ENCODE measurements at regions not wholly inside any gene's neighbourhood (a gene's known extent, or its start where the extent isn't known, plus 50 kb on each side); places are given as distances from the start of the nearest gene placed in this dataset.

DNA sequence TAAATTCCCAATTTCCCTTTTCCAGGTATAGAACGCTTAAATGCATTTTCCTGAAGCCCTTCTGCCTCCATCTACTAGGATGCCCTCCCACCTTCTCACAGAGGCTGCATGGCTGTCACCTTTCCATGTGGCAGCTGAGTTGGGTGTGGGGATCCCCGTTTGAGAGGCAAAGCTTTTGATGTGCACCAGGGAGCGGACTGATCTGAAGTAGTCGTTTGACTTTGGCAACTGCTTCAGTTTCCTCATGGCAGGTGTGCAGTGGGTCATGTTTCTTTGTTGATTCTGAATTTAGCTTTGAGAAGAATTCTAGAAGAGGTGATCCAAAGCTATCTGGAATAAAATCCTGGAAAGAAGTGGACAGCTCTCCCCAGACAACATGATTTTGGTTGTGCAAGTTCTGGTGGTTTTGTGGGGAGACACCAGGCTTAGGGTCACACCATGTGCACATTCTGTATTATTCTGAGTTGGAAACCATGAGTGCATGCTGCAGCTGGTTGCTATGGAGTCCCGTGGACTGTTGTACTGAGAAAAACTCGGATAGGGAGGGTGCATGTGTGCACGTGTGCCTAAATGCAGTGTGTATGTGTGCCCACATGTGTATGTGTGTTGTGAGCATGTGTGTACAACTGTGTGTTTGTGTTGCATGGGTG is 63.5 kb downstream of the GADD45G start:
- intact Hi-C loops (cut with DNase I, micrococcal nuclease), result no loop called here
- Histone ChIP-seq H3K36me3 (ENCODE audit: low read depth) (no peaks in the 10 kb centered on the region), H3K9me3 (no peaks in the 10 kb centered on the region), H3K4me3 (no peak overlapping the region), H3K4me1 (ENCODE audit: low read depth) (peaks cover 56% of the 10 kb centered on the region)
- DNase-seq, result no peak
- peak; percentile 31 for ATAC-seq
- TF ChIP-seq, protein P1, sequence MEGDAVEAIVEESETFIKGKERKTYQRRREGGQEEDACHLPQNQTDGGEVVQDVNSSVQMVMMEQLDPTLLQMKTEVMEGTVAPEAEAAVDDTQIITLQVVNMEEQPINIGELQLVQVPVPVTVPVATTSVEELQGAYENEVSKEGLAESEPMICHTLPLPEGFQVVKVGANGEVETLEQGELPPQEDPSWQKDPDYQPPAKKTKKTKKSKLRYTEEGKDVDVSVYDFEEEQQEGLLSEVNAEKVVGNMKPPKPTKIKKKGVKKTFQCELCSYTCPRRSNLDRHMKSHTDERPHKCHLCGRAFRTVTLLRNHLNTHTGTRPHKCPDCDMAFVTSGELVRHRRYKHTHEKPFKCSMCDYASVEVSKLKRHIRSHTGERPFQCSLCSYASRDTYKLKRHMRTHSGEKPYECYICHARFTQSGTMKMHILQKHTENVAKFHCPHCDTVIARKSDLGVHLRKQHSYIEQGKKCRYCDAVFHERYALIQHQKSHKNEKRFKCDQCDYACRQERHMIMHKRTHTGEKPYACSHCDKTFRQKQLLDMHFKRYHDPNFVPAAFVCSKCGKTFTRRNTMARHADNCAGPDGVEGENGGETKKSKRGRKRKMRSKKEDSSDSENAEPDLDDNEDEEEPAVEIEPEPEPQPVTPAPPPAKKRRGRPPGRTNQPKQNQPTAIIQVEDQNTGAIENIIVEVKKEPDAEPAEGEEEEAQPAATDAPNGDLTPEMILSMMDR (IDR thresholded peaks at IDR 0.05), result no peak

DNA sequence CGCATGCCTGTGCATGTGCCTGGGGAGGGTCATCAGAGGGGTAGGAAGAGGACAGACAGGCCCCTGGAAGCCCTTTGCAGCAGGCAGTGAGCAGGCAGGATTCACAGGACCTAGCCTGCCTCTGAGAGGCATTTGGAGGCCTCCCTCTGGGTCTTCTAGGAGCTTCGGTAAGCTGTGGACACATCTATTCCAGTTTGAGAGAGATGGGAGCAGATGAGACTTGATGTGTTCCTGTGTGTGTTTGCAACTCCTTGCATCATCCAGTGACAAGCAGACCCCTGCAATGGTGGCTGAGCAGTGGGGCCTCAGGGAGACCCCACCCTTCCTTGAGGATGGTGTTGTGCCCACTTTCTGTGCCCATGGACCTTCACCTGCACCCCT is 64.0 kb downstream of the GADD45G start:
- Histone ChIP-seq H3K4me3 (no peak overlapping the region), H3K36me3 (ENCODE audit: low read depth) (no peaks in the 10 kb centered on the region), H3K9me3 (no peaks in the 10 kb centered on the region), H3K4me1 (ENCODE audit: low read depth) (peaks cover 50% of the 10 kb centered on the region)
- ATAC-seq, result no peak
- intact Hi-C loops (cut with DNase I, micrococcal nuclease), result no loop called here
- no peak for DNase-seq
- TF ChIP-seq, protein P1 (IDR thresholded peaks at IDR 0.05), result no peak

DNA sequence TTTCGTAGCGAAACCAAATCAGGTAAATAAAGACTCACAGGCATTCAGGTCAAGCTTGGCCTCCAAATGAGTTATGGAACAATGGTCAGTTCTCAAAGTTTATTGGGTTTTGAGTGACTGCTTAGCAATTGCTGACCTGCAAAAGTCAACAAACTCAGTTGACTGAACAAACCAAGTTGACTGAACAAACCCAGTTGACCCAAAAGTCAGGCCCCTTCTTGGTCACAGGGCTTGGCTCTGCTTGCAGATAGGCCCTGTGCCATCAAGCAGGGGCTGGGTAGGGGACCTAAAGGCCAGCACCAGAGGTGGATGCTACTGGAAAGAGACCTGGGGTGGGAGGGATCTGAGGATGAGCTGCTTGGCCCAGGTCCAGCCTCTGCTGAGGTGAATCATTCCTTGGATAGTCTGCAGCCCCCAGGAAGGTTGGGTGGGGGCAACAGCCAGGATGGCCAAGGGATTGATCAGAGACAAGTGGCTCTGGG is 64.6 kb downstream of the GADD45G start:
- ATAC-seq (no peak), DNase-seq (peak in 1 of 3 donors; percentile 50)
- H3K4me1 ChIP-seq (ENCODE audit: low read depth), result peaks cover 45% of the 10 kb centered on the region
- intact Hi-C loops (cut with DNase I, micrococcal nuclease), result no loop called here
- H3K36me3 ChIP-seq (ENCODE audit: low read depth), result no peaks in the 10 kb centered on the region
- no peak overlapping the region for H3K4me3 ChIP-seq
- H3K9me3 ChIP-seq, result no peaks in the 10 kb centered on the region
- TF ChIP-seq, protein P1 (IDR thresholded peaks at IDR 0.05), result no peak

DNA sequence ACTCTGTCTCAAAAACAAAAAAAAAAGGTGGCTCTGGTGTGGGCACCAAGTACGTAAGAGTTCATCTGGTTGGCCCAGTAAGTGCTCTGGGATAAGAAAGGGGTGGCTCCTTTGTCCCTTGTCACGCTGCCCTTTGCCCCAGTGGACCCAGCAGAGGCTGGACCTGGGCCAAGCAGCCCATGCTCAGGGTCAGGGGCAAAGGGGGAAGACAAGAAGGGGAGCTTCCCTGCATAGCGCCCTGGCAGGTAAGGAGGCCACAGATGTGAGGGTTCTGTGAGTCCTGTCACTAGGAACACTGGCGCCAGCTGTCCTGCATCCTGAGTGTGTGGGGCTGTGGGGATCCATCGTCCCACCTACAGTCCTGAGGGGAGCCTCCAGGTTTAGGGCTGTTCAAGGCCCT is 65.3 kb downstream of the GADD45G start:
- DNase-seq (peak in 2 of 3 donors; percentile 27 to 62), ATAC-seq (peak; percentile 4)
- H3K4me1 ChIP-seq (ENCODE audit: low read depth), result peaks cover 42% of the 10 kb centered on the region
- H3K9me3 ChIP-seq, result no peaks in the 10 kb centered on the region
- TF ChIP-seq, protein P1 (IDR thresholded peaks at IDR 0.05), result no peak
- intact Hi-C loops (cut with DNase I, micrococcal nuclease), result no loop called here
- no peaks in the 10 kb centered on the region for H3K36me3 ChIP-seq (ENCODE audit: low read depth)
- H3K4me3 ChIP-seq, result no peak overlapping the region

DNA sequence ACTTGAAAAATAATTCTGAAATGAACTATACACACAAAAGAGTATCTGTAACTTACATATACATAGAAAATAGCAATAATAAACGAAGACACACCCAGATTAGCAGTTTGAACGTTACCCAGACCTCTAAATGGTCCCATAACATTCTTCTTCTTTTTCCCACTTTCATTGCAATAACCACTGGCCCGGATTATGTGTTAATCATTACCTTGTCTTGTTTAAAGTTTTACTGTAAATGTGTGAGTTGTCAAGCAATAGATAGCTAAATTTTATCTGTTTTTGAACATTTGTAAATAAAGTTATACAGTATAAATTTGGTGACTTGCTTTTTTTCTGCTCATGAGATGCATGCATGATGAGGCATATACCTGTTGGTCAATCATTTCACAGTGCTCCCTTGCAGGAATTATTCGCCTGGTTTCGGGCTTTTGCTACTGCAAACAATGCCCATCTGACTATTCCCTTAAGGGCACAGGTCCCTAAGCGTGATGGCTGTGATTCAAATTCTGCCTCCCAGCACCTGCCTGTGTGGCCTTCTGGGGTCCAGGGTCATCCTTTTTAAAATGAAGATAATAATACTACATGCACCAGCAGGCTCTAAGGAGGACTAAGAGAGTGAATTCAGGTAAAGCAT is 66.1 kb downstream of the GADD45G start:
- TF ChIP-seq, protein P1 (IDR thresholded peaks at IDR 0.05), result no peak
- intact Hi-C loops (cut with DNase I, micrococcal nuclease), result no loop called here
- Histone ChIP-seq H3K4me1 (ENCODE audit: low read depth) (peaks cover 47% of the 10 kb centered on the region), H3K36me3 (ENCODE audit: low read depth) (no peaks in the 10 kb centered on the region), H3K9me3 (no peaks in the 10 kb centered on the region), H3K4me3 (no peak overlapping the region)
- peak; percentile 19 for ATAC-seq
- DNase-seq, result no peak
